Fibroblast of lung (primary cell): ENCODE measurements at regions not wholly inside any gene's neighbourhood (a gene's known extent, or its start where the extent isn't known, plus 50 kb on each side); places are given as distances from the start of the nearest gene placed in this dataset.

Source experiments
- CTCF ChIP-seq, 2 donors: IDR thresholded peaks in 1 of 2; conservative IDR thresholded peaks in 1 of 2; 1 replicate in 1 of 2; 2 replicates in 1 of 2; pipeline ENCODE4 v1.5.1; 2011 to 2012; ENCODE audit warnings: low read length in 2 of 2, control low read depth in 1 of 2, inconsistent platforms in 1 of 2, low read depth in 1 of 2, mild to moderate bottlenecking in 1 of 2
- EZH2 ChIP-seq: IDR thresholded peaks from 2 replicates; pipeline ENCODE4 v1.5.1; 2012; ENCODE audit warnings: low read length, control low read depth, mild to moderate bottlenecking; ENCODE audit errors: missing control alignments

GRCh38 chr9:75505654-75506053 lies 384.8 kb upstream of the PCSK5 start:
- TF ChIP-seq CTCF (conservative IDR thresholded peaks at IDR 0.05 in 1 of 2, IDR thresholded peaks at IDR 0.05 in 1 of 2; ENCODE audit: low read depth in 1 of 2, low read length in 2 of 2) (no peak), EZH2 (no peak)
